Neutrophil (primary cell): ENCODE measurements at regions not wholly inside any gene's neighbourhood (a gene's known extent, or its start where the extent isn't known, plus 50 kb on each side); places are given as distances from the start of the nearest gene placed in this dataset.
"Not testable (repeated sequence)": the region's sequence is repeated elsewhere in the genome, so short reads cannot be mapped to it uniquely, and the experiment has no call there.

Source experiments
- H3K27ac ChIP-seq: fragments of 200-600 bp; sonication (generic); 2 replicates; pipeline ENCODE4 v1.5.1; 2016; ENCODE audit warnings: mild to moderate bottlenecking, moderate library complexity
- H3K27me3 ChIP-seq: fragments of 200-600 bp; sonication (generic); 2 replicates; pipeline ENCODE4 v1.6.0; 2016; ENCODE audit warnings: mild to moderate bottlenecking
- H3K36me3 ChIP-seq: fragments of 200-600 bp; sonication (generic); 2 replicates; pipeline ENCODE4 v1.5.1; 2017
- H3K4me1 ChIP-seq, 2 experiments: fragments of 200-600 bp in 1 of 2; sonication (generic) in 1 of 2; 1 replicate in 1 of 2; 2 replicates in 1 of 2; pipeline versions ENCODE4 v1.5.1 to v1.6.1; 2013 to 2016; ENCODE audit warnings: low read depth in 1 of 2, low read length in 1 of 2, mild to moderate bottlenecking in 1 of 2, moderate library complexity in 1 of 2; ENCODE audit not compliant: control insufficient read depth in 1 of 2, insufficient read depth in 1 of 2
- H3K4me3 ChIP-seq, 2 experiments: fragments of 200-600 bp in 1 of 2; sonication (generic) in 1 of 2; 1 replicate in 1 of 2; 2 replicates in 1 of 2; pipeline ENCODE4 v1.5.1; 2013 to 2016; ENCODE audit warnings: low read depth in 1 of 2, low read length in 1 of 2, mild to moderate bottlenecking in 1 of 2, moderate library complexity in 1 of 2
- H3K9me3 ChIP-seq: fragments of 200-600 bp; sonication (generic); 2 replicates; pipeline ENCODE4 v1.5.1; 2016
- TF ChIP-seq, protein P1 (sequence below): fragments of 200-600 bp; sonication (generic); IDR thresholded peaks from 2 replicates; pipeline ENCODE4 v1.5.1; 2016; ENCODE audit warnings: antibody characterized with exemption

DNA sequence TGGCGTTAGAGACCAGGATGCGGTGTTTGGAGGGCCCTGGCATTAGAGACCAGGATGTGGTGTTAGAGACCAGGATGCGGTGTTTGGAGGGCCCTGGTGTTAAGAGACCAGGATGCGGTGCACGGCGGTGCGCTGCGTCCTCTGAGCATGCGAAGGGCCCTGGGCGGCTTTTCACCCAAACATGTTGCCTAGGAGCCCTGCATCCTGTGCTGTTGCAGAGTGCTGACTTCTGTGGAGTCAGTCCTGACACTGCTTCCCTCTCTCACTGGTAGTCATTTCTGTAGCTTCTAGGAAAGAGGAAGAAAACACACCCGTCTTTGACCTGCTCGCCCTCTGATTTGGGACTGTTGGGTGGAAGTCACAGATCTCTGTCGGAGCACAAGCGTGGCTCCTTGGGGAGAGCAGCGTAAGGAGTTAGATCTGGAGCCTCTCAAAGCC, 141.2 kb downstream of the LAT start:
- TF ChIP-seq, protein P1, sequence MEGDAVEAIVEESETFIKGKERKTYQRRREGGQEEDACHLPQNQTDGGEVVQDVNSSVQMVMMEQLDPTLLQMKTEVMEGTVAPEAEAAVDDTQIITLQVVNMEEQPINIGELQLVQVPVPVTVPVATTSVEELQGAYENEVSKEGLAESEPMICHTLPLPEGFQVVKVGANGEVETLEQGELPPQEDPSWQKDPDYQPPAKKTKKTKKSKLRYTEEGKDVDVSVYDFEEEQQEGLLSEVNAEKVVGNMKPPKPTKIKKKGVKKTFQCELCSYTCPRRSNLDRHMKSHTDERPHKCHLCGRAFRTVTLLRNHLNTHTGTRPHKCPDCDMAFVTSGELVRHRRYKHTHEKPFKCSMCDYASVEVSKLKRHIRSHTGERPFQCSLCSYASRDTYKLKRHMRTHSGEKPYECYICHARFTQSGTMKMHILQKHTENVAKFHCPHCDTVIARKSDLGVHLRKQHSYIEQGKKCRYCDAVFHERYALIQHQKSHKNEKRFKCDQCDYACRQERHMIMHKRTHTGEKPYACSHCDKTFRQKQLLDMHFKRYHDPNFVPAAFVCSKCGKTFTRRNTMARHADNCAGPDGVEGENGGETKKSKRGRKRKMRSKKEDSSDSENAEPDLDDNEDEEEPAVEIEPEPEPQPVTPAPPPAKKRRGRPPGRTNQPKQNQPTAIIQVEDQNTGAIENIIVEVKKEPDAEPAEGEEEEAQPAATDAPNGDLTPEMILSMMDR, result no peak
- Histone ChIP-seq H3K4me1 (peaks cover 25 to 38% of the 10 kb centered on the region in 2 experiments), H3K36me3 (peaks cover 3% of the 10 kb centered on the region), H3K4me3 (peak overlapping the region; percentile 39 to 58), H3K9me3 (no peaks in the 10 kb centered on the region), H3K27me3 (no peaks in the 10 kb centered on the region), H3K27ac (peak overlapping the region; percentile 84)

DNA sequence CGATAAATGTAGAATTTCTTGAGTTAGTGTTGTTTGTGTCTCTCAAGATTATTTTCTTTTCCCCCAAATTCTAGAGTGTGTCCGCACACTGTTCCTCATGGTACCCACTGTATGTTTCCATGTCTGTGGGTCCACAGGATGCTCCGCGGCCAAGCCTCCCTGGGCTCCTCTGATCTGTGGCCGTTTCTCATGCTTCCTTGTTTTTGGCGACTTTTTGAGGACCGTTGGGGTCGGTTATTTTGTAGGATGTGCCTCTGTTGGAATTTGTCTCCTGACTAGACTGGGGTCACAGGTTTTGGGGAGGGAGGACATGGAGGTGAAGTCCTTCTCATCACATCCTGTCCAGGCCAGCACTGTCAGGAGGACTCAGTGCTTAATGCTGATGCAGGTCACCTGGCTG, 140.0 kb downstream of the LAT start:
- Histone ChIP-seq H3K4me1 (peaks cover 22 to 36% of the 10 kb centered on the region in 2 experiments), H3K4me3 (no peak overlapping the region), H3K27ac (peak overlapping the region; percentile 41), H3K9me3 (no peaks in the 10 kb centered on the region), H3K36me3 (peaks cover 3% of the 10 kb centered on the region), H3K27me3 (no peaks in the 10 kb centered on the region)
- TF ChIP-seq, protein P1, result no peak

DNA sequence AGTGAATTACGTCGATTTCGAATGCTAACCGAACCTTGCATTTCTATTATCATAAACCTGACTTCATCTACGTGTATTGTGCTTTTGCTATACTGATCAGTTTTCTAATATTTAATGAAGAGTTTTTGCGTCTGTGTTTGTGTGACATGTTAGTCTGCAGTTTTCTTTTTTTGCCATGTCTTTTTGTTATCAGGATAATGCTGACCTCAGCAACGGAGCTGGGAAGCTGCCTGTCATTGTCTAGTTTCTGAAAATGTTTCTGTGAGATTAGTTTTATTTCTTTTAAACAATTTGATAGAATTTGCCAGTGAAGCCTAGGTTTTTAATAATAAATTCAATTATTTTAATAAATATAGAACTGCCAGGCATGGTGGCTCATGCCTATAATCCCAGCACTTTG, 139.3 kb downstream of the LAT start:
- not testable (repeated sequence) for H3K9me3 ChIP-seq, H3K36me3 ChIP-seq, H3K27ac ChIP-seq, H3K4me3 ChIP-seq, H3K27me3 ChIP-seq
- H3K4me1 ChIP-seq, result peaks cover 18 to 33% of the 10 kb centered on the region in 2 experiments

DNA sequence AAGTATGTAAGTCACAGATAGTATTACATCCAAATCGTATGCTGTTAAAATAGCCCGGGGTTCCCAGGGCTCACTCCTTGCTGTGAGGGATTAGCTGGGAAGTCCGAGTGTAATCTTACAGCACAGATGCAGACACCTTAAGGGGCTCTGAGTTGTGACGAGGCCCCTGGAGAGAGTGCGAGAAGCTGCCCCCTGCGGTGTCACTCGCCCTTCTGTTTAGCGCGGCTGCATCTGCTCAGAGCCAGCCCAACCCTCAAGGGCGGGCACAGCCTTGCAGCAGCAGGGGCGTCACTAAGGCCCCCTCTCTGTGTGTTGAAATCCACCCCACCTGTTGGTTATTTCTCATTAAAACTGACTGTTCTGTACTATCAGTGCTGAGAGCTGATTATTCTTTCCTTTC, 135.8 kb downstream of the LAT start:
- H3K27ac ChIP-seq, H3K27me3 ChIP-seq, H3K4me3 ChIP-seq, H3K9me3 ChIP-seq, H3K36me3 ChIP-seq: not testable (repeated sequence)
- H3K4me1 ChIP-seq, result peaks cover 20 to 30% of the 10 kb centered on the region in 2 experiments

DNA sequence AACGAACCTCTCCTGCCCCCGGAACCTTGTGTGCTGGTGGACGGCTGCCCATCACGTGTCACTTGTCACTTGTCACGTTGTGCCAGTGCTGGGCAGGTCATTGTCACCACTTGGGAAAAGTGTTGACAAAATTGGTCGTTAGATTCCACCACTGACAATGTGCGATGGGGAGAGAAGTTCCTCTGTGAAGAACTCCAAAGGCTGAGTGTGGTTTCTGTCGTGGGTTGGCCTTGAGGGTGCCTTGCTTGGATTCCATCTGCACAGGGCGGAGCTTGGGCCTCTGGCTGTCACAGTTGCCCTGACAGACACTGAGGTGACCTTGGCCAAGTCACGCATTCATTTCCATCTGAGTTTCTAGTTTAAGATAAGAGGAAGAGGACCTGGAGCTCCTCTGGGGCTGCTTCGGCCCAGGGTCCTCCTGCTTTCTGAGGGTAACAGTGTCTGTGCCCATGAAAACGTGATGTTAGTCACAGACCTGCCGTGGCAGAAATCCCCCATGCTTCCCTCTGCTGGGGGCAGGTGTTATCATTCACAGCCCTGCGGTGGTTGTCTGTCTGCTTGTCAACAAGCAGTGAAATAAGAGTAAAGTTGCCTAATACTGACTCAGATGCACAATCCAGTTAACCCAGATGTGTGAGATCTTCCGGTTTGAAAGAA, 133.6 kb downstream of the LAT start:
- H3K9me3 ChIP-seq, H3K4me3 ChIP-seq, H3K27me3 ChIP-seq: not testable (repeated sequence)
- Histone ChIP-seq H3K27ac (peak overlapping the region; percentile 87), H3K4me1 (peaks cover 23 to 25% of the 10 kb centered on the region in 2 experiments), H3K36me3 (peaks cover 26% of the 10 kb centered on the region)

DNA sequence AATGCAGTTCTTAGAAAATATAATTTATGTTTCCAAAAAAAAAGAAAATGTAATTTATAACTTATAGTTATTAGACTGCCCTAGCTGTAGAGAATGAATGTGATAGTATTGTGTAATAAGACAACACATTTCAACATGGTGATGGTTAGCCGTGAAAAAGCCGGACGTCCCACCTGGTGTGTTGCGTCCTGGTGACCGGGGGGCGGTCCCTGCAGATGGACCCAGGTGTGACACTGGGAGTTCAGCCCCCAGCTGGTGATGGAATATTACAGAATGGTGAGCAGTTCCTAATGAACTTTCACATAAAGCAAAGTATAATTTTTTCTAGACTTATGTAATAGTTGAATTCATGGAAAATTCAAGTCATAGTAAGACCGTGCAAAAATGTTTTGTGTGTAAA, 132.8 kb downstream of the LAT start:
- H3K27ac ChIP-seq, result peak overlapping the region; percentile 87
- no peaks in the 10 kb centered on the region for H3K9me3 ChIP-seq
- TF ChIP-seq, protein P1, result no peak
- peaks cover 34% of the 10 kb centered on the region for H3K36me3 ChIP-seq
- no peak overlapping the region for H3K4me3 ChIP-seq
- no peaks in the 10 kb centered on the region for H3K27me3 ChIP-seq
- H3K4me1 ChIP-seq, result peaks cover 23 to 25% of the 10 kb centered on the region in 2 experiments

DNA sequence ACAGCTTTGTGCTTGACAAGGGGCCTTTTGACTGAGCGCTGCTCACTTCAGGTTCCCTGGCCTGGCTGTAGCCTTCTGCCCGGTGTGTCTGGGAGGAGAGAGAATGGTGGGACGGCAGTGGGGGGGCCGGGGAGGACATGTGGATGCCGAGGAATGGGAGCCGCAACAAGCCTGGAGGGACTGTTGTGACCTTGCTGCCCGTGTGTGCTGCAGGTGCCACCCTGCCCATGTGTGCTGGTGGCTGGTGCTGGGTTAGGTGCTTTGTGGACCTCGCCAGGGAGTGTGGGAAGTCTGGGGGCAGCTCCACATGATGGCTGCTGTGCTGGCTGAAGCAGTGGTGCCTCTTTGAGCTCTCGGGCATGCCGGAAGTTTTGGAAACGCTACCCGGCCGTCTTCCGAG, 132.1 kb downstream of the LAT start:
- TF ChIP-seq, protein P1, result no peak
- peaks cover 23 to 25% of the 10 kb centered on the region in 2 experiments for H3K4me1 ChIP-seq
- no peaks in the 10 kb centered on the region for H3K9me3 ChIP-seq
- no peak overlapping the region for H3K4me3 ChIP-seq
- peak overlapping the region; percentile 63 for H3K27ac ChIP-seq
- H3K27me3 ChIP-seq, result no peaks in the 10 kb centered on the region
- peaks cover 39% of the 10 kb centered on the region for H3K36me3 ChIP-seq

DNA sequence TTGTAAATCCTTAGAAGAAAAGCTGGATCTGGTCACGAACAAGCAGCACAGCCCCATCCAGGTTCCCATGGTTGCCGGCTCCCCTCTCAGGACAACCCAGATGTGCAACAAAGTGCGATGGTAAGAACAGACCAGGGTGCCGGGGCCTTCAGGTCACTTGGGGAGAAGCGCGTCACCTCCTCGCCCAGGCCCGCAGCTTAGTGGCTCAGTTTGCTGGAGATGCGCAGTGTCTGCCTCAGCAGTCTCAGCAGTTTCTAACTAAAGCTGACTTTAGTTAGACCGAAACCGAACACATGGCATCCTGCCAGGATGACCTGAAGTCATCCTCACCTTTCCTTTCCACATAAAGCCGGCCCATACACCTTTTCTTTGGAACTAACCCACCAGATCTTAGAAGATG, 131.4 kb downstream of the LAT start:
- Histone ChIP-seq H3K36me3 (peaks cover 40% of the 10 kb centered on the region), H3K4me1 (peaks cover 23 to 25% of the 10 kb centered on the region in 2 experiments), H3K27ac (peak overlapping the region; percentile 63)
- H3K27me3 ChIP-seq, H3K9me3 ChIP-seq, H3K4me3 ChIP-seq: not testable (repeated sequence)

DNA sequence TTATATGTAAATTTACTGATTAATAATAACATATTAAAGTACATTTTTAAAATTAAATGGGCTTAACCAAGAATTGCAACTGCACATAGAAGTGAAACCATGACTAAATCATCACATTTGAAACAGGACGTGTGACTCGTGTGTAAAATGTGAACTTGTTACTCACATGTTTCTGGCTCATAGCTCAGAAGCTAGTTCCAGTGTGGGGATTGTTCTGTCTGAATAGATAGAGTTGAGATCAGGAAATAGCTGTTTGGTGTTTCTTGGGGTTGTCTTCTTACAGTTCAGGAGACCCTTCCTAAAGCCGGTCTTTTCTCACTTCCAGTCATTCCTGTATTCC, 130.9 kb downstream of the LAT start:
- Histone ChIP-seq H3K36me3 (peaks cover 43% of the 10 kb centered on the region), H3K27ac (peak overlapping the region; percentile 63), H3K4me1 (peaks cover 23 to 25% of the 10 kb centered on the region in 2 experiments)
- not testable (repeated sequence) for H3K27me3 ChIP-seq, H3K4me3 ChIP-seq, H3K9me3 ChIP-seq
